EL (cell line): ENCODE measurements at regions not wholly inside any gene's neighbourhood (a gene's known extent, or its start where the extent isn't known, plus 50 kb on each side); places are given as distances from the start of the nearest gene placed in this dataset.
A peak's percentile ranks its signal among the peaks of the same experiment; 100 is the strongest.

Experiments used
- DNase-seq: peaks from one replicate; pipeline ENCODE4 v3.0.0-alpha.2; 2016

DNA sequence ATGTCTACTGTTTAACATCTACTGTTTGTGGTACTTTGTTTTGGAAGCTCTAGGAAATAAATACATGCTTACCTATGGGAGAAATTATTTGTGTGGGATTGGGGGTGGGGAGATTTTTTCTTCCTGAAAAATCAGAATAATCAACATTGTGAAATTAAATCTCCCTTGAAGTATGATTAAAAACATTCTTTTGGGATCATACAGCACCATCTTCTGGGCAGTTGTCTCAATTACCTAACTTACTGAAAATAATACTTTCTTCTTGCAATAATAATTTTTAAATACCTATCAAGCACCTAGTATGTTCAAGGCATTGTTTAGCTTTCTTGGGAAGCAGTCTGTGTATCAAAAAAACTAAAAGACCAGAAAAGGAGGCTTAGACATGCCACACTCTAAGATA lies 576.5 kb upstream of the ARGLU1 start:
- no peak for DNase-seq

DNA sequence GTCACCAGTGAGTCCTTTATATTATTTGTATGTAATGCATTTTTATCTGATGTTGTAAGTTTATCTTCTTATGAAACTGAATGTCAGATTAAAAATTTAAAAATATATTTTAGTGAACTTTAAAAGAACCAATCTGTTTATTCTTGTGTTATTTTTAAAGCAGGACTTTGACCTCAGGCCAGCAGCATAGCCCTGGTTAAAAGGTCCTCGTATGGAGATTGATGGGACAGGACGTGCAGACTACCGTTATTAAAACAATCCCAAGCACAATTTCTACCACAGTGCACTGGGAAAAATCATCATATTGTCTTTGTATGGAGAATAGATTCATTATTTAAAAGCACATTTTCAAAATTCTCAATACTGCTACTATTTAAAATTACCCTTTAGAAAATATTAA lies 573.8 kb upstream of the ARGLU1 start:
- no peak for DNase-seq

GRCh38 chr13:107139006-107139405 lies 571.1 kb upstream of the ARGLU1 start:
- no peak for DNase-seq

DNA sequence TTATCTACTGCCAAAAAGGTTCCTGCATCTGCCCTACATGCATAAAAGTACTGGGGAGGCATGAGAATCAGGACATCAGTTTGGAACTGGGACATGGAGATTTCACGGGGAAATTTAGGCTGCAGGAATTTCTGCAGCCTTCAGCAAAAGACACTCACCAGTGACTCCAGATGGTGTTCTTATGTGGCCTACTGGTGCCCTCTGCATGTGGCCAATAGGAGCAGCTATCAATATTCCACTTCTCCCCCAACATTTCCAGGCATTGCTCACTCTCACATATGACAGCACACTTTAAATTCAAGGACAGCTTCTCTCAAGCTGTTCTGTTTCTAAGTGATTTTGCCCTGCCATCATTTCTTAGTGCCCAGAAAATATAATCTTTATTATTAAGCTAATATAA lies 570.5 kb upstream of the ARGLU1 start:
- no peak for DNase-seq

GRCh38 chr13:107133950-107134349 lies 566.0 kb upstream of the ARGLU1 start:
- DNase-seq = no peak

- DNase-seq = no peak
These were observed 562.6 kb upstream of the ARGLU1 start for GRCh38 chr13:107130566-107130965.

DNA sequence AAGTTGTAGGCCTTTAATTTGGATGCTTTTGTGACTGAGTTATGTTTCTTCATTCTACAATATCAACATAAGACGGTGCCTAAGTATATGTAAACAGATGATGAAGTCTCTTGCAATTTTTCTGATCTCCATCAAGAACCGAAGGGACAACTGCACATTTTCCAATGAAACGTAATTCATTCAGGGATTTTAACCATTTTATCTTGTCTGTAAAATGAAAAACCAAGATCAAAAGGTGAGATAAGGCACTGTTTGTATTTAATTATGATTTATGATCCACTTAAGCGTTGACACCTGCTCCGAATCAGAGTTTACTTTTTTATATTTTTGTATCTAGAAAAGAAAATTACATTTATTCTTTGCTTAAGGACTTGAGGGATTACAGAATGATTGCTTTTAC lies 556.8 kb upstream of the ARGLU1 start:
- no peak for DNase-seq

GRCh38 chr13:107124129-107124718 lies 556.3 kb upstream of the ARGLU1 start:
- peak; percentile 2 for DNase-seq

- no peak for DNase-seq
These were observed 553.9 kb upstream of the ARGLU1 start for GRCh38 chr13:107121793-107122192.

DNA sequence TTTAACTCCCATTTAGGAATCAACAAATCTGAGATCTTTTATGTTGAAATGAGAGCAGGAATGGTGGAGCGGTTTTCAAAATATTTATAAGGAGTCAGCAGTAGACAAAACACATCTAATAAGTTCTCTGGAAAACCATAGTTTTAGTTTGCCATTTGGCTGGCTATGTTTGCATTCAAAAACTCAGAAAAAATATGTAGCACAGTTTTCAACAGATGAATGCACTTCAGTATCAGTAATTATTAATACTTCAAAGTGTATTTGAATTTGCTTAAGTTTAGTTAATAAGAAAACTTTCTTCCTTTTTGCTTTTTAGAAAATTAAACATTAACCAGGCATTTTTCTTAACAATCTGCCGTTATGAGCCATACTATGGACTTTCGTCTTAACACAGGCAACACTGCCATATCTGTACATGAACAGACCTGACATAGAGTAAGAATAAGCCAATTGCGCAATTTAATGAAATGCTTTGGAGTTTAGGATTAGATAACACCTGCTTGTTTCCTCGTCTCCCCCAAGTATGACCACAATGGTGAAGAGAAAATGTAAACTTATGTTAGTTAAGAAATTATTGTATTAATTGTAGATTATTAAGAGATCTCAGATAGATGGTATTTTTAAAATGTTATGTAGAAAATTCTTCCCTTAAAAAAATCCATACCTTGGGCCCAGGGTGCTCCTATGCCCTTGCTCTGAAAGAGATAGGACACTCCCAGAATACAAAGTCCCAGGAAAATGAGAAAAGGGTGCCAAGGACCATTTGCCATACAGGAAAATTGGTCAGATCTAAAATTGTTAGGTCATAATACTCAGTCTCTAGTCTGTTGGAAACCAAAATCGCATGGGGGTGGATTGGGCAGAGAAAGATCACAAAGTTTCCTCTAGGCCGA lies 552.3 kb upstream of the ARGLU1 start:
- DNase-seq = no peak

GRCh38 chr13:107118506-107118905 lies 550.6 kb upstream of the ARGLU1 start:
- DNase-seq = no peak

GRCh38 chr13:107117327-107118012 lies 549.5 kb upstream of the ARGLU1 start:
- peak; percentile 18 for DNase-seq

- DNase-seq = no peak
These were observed 545.5 kb upstream of the ARGLU1 start for GRCh38 chr13:107113387-107113786.

- no peak for DNase-seq
These were observed 543.3 kb upstream of the ARGLU1 start for GRCh38 chr13:107111248-107111647.

DNA sequence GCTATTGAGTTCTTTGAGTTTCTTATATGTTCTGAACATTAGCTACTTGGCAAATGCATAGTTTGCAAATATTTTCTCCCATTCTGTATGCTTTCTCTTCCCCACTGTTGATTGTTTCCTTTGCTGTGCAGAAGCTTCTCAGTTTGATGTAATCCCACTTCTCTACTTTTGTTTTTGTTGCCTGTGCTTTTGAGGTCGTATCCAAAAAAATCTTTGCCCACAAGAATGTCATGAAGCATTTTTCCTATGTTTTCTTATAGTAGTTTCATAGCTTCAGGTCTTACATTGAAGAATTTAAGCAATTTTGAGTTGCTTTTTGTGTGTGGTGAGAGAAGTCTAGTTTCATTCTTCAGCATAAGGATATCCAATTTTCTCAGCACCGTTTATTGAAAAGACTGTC lies 536.7 kb upstream of the ARGLU1 start:
- no peak for DNase-seq

- peak; percentile 2 for DNase-seq
These were observed 534.7 kb upstream of the ARGLU1 start for GRCh38 chr13:107102676-107103075.

DNA sequence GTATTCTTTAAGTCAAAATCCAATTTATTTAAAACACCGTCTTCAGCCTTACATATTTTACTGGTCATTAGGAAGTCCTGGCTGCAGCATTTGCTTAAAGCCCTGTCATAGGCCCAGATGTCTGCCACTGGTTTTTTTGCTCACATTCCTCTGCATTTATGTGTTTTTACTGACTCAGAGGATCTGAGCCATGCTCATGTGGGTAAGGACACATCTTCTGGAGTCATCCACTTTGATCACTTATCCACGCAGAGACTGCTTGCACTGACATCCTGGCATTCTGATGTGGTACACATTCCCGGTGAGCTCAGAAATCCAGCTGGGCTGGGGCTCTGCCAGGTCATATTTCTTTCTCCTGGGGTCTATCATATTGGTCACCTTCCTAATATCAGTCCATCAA lies 531.7 kb upstream of the ARGLU1 start:
- DNase-seq = peak; percentile 64

GRCh38 chr13:107097916-107098315 lies 530.0 kb upstream of the ARGLU1 start:
- DNase-seq = no peak

DNA sequence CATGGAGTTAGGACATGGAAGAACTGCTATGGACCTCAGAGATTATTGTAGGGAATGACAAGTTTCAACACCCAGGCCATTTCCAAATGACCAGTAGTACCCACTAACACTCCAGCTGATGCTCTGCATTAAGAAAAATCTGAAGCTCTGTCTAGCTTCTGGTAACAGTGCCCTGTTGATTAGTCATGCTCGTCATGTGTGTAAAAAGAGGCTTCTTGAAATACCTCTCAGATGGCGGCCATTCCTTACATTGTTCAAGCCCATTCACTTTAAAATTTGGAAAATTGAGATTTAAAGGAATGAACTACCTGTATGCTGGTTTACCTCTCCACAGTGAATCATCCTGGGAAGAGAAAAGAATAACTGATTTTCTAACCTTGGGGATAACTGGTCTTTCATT lies 527.9 kb upstream of the ARGLU1 start:
- no peak for DNase-seq

- no peak for DNase-seq
These were observed 523.9 kb upstream of the ARGLU1 start for GRCh38 chr13:107091861-107092260.

GRCh38 chr13:107091428-107091827 lies 523.5 kb upstream of the ARGLU1 start:
- DNase-seq = no peak

GRCh38 chr13:107088061-107088460 lies 520.1 kb upstream of the ARGLU1 start:
- DNase-seq = no peak

DNA sequence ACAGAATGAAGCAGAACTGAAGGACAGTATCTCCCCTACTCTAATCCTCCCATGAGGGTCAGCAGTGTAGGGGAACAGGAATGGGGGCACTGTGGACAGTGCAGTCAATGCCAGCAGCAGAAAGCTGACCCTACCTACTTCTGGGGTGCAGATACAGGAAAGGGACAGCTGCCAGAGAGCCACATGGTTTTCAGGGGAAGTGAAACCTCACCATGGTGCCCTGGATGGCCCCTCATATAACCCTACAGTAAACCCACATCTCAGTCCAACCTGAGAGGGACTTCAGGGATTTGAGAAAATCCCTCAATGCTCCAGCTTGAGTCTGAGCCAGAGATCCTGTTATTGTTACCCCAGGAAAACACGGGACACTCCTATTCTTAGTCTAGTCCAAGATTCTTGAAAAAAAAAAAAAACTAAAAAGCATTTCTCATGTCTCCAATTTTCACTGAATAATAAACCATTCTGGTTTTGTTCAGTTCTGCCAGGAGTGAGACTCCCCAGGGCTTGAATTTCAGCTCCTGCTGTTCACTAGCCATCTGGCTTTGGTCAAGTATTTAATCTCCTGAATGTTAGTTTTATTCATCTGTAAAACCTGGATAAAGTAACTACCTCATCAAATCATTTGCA lies 511.6 kb upstream of the ARGLU1 start:
- DNase-seq = no peak
